Heart left ventricle (tissue), 16 donors: ENCODE measurements at regions not wholly inside any gene's neighbourhood (a gene's known extent, or its start where the extent isn't known, plus 50 kb on each side); places are given as distances from the start of the nearest gene placed in this dataset.
A peak's percentile ranks its signal among the peaks of the same experiment; 100 is the strongest.

ENCODE experiments used
- ATAC-seq, 4 donors: fragments of 200-7000 bp; cut with Tn5 transposase; one replicate each; pipeline ENCODE4 v1.9.1; 2020 to 2022; ENCODE audit warnings: moderate library complexity in 4 of 4, mild to moderate bottlenecking in 3 of 4, moderate number of reproducible peaks in 1 of 4
- DNase-seq, 5 donors: peaks; one replicate each; pipeline ENCODE4 v3.0.0-alpha.2; 2020
- H3K27ac ChIP-seq, 12 donors: fragments of 200-600 bp; sonication (generic) in 4 of 12; one replicate each; pipeline versions ENCODE4 v1.5.0 to v1.8.0; 2016 to 2022; ENCODE audit warnings: mild to moderate bottlenecking in 2 of 12
- H3K27me3 ChIP-seq, 9 donors: fragments of 200-600 bp; sonication (generic) in 2 of 9; one replicate each; pipeline versions ENCODE4 v1.5.1 to v1.8.0; 2016 to 2022; ENCODE audit warnings: mild to moderate bottlenecking in 3 of 9
- H3K36me3 ChIP-seq, 9 donors: fragments of 200-600 bp; sonication (generic) in 2 of 9; one replicate each; pipeline versions ENCODE4 v1.5.0 to v1.8.0; 2018 to 2022; ENCODE audit warnings: mild to moderate bottlenecking in 2 of 9
- H3K4me1 ChIP-seq, 12 donors: fragments of 200-600 bp; sonication (generic) in 4 of 12; one replicate each; pipeline versions ENCODE4 v1.5.0 to v1.8.0; 2016 to 2022; ENCODE audit warnings: mild to moderate bottlenecking in 3 of 12
- H3K4me3 ChIP-seq, 12 donors: fragments of 200-600 bp; sonication (generic) in 4 of 12; one replicate each; pipeline versions ENCODE4 v1.5.0 to v1.8.0; 2017 to 2022; ENCODE audit warnings: mild to moderate bottlenecking in 9 of 12, moderate library complexity in 4 of 12
- H3K9me3 ChIP-seq, 12 donors: fragments of 200-600 bp; sonication (generic) in 4 of 12; one replicate each; pipeline versions ENCODE4 v1.5.0 to v1.8.0; 2016 to 2022; ENCODE audit warnings: mild to moderate bottlenecking in 1 of 12
- POLR2A ChIP-seq, 2 donors: fragments of 450-650 bp; IDR thresholded peaks; one replicate each; pipeline ENCODE4 v1.6.1; 2017; ENCODE audit warnings: antibody characterized with exemption in 2 of 2, mild to moderate bottlenecking in 2 of 2, moderate library complexity in 2 of 2
- whole genome bisulfite sequencing, 4 donors: extraction: QIAGEN DNeasy Blood & Tissue Kit in 2 of 4; methylation state at CpG; one replicate each; pipeline versions ENCODE4 v1.1.5 to v1.1.7; 2013 to 2018; 5-methylcytosine and 5-hydroxymethylcytosine counted together
- intact Hi-C, 10 donors: fragments of 100-400 bp; cut with DNase I; formaldehyde crosslinking; loops; one replicate each; pipeline versions ENCODE4 v1.11.1 to v1.14.2; 2022
- TF ChIP-seq, protein P1 (sequence below), 12 donors: fragments of 200-600 bp; sonication (generic) in 4 of 12; IDR thresholded peaks; one replicate each; pipeline versions ENCODE4 v1.5.0 to v1.8.0; 2018 to 2022; ENCODE audit warnings: antibody characterized with exemption in 12 of 12, mild to moderate bottlenecking in 5 of 12
- donor health status: ischemic (EF 13 %, LVEDD 7.1; RV severe dilation, severe dysfunction).
- donor health status: healthy with polysubstance abuse.
- donor health status: DM: no; HTN: yes; CAD: no.
- donor health status: DM: no; HTN: no; CAD: no.
- donor health status: ischemic (EF 25% LVEDD 6.9; RV normal size, moderate dysfunction).
- donor health status: ischemic (EF 25% LVEDD 5.7; RV mildly dilated, moderate dysfunction).
- donor health status: healthy.
- donor health status: DM: yes; HTN: yes; CAD: no.
- donor health status: ischemic (EF 35%, LVEDD 5.7; RV mildly dilated, moderate dysfunction).
- donor health status: nonischemic (EF 11% LVEDD 7.7; RV severe dilation, severe dysfunction).
- donor health status: DM: yes; HTN: yes; CAD: no.
- donor health status: PGD.
- donor health status: ischemic (EF 29% LVEDD 5.4; RV normal size, mild dysfunction).
- donor health status: nonischemic (EF 23%, LVEDD 6.1; RV moderate dilation, normal function).

GRCh38 chr2:144705328-144706245, 185.7 kb upstream of the ZEB2 start:
- no peak for ATAC-seq
- H3K36me3 ChIP-seq = no peaks in the 10 kb centered on the region
- peaks cover 0 to 47% (median 0%) of the 10 kb centered on the region in 12 donors for H3K4me1 ChIP-seq
- no peak overlapping the region for H3K4me3 ChIP-seq
- H3K9me3 ChIP-seq = no peaks in the 10 kb centered on the region
- no peaks in the 10 kb centered on the region for H3K27me3 ChIP-seq
- 85 to 91% (median 90%) methylated on average over 4 of the region's 4 CpGs for WGBS, 4 donors
- intact Hi-C loops = no loop called here
- TF ChIP-seq, protein P1, sequence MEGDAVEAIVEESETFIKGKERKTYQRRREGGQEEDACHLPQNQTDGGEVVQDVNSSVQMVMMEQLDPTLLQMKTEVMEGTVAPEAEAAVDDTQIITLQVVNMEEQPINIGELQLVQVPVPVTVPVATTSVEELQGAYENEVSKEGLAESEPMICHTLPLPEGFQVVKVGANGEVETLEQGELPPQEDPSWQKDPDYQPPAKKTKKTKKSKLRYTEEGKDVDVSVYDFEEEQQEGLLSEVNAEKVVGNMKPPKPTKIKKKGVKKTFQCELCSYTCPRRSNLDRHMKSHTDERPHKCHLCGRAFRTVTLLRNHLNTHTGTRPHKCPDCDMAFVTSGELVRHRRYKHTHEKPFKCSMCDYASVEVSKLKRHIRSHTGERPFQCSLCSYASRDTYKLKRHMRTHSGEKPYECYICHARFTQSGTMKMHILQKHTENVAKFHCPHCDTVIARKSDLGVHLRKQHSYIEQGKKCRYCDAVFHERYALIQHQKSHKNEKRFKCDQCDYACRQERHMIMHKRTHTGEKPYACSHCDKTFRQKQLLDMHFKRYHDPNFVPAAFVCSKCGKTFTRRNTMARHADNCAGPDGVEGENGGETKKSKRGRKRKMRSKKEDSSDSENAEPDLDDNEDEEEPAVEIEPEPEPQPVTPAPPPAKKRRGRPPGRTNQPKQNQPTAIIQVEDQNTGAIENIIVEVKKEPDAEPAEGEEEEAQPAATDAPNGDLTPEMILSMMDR (IDR thresholded peaks at IDR 0.05) = no peak
- no peak for TF ChIP-seq POLR2A (IDR thresholded peaks at IDR 0.05)
- no peak for DNase-seq
- H3K27ac ChIP-seq = peak overlapping the region in 1 of 12 donors; percentile 89

DNA sequence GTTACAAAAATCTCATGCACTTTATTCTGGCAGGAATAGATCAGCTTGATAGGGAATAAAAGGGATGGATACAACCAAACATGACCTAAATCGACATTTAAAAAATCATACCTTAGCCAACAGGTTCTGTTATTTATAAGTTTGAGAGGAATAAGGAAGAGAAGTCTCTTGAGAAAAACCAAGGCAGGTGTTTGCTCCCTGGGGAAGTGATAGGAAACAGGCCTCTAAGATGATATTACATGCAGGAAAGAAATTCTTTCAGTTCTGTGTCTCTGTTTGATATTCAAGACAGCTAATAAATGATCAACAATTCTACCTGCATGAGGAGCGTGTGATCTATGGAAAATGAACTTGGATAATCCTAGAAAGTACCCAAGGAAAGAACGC, 184.8 kb upstream of the ZEB2 start:
- no peaks in the 10 kb centered on the region for H3K9me3 ChIP-seq
- H3K4me3 ChIP-seq = no peak overlapping the region
- TF ChIP-seq POLR2A (IDR thresholded peaks at IDR 0.05) = no peak
- TF ChIP-seq, protein P1 (IDR thresholded peaks at IDR 0.05) = no peak
- H3K36me3 ChIP-seq = no peaks in the 10 kb centered on the region
- ATAC-seq = no peak
- intact Hi-C loops = no loop called here
- DNase-seq = no peak
- no peaks in the 10 kb centered on the region for H3K27me3 ChIP-seq
- WGBS, 4 donors = 83 to 87% (median 85%) methylated on average over 3 of the region's 3 CpGs
- H3K4me1 ChIP-seq = peaks cover 0 to 51% (median 0%) of the 10 kb centered on the region in 12 donors
- peak overlapping the region in 1 of 12 donors; percentile 89 for H3K27ac ChIP-seq

GRCh38 chr2:144703852-144704708, 184.2 kb upstream of the ZEB2 start:
- Histone ChIP-seq H3K27me3 (no peaks in the 10 kb centered on the region), H3K4me3 (no peak overlapping the region), H3K36me3 (no peaks in the 10 kb centered on the region), H3K27ac (peak overlapping the region in 1 of 12 donors; percentile 89), H3K9me3 (no peaks in the 10 kb centered on the region), H3K4me1 (peaks cover 0 to 51% (median 0%) of the 10 kb centered on the region in 12 donors)
- DNase-seq = peak in 3 of 5 donors; percentile 21 to 28 (median 26)
- WGBS, 4 donors = 69 to 79% (median 74%) methylated on average over 6 of the region's 6 CpGs
- intact Hi-C loops = no loop called here
- peak in 3 of 4 donors; percentile 58 to 80 (median 77) for ATAC-seq
- no peak for TF ChIP-seq POLR2A (IDR thresholded peaks at IDR 0.05)
- TF ChIP-seq, protein P1 (IDR thresholded peaks at IDR 0.05) = no peak

DNA sequence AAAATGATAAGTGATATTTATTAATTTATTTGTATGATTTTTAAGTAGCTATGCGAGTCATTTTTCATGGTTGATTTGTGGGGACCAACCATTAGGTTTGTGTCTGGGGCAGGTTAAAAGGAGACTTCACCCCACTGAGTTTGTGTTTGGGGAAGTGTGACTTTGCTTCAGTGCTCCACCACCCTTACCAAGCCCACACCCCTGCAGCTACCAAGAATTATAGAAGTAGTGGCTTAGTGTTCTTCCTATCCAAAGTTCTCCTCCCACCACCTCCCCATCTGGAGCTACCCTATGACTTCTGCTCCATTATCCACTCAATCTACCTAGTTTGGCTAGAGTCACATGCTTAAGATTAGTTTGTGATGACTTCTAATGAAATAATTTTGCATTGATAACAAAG, 182.1 kb upstream of the ZEB2 start:
- Histone ChIP-seq H3K27me3 (no peaks in the 10 kb centered on the region), H3K9me3 (peaks cover 0 to 4% (median 0%) of the 10 kb centered on the region in 12 donors), H3K4me1 (peaks cover 0 to 51% (median 0%) of the 10 kb centered on the region in 12 donors), H3K4me3 (no peak overlapping the region), H3K36me3 (no peaks in the 10 kb centered on the region), H3K27ac (peak overlapping the region in 4 of 12 donors; percentile 21 to 89 (median 42))
- 88 to 95% (median 90%) methylated on average over 1 of the region's 1 CpG for WGBS, 4 donors
- ATAC-seq (peak in 3 of 4 donors; percentile 37 to 71 (median 45)), DNase-seq (peak in 1 of 5 donors; percentile 33)
- intact Hi-C loops = no loop called here
- TF ChIP-seq, protein P1 (IDR thresholded peaks at IDR 0.05) = no peak
- TF ChIP-seq POLR2A (IDR thresholded peaks at IDR 0.05) = no peak
